OCI-LY3 (cell line): ENCODE measurements at regions not wholly inside any gene's neighbourhood (a gene's known extent, or its start where the extent isn't known, plus 50 kb on each side); places are given as distances from the start of the nearest gene placed in this dataset.

Experiments
- H2AFZ ChIP-seq: fragments of 200-600, 300-600 bp; shearing (Covaris generic); 2 replicates; pipeline ENCODE4 v1.6.0; 2014; ENCODE audit warnings: antibody characterized with exemption, low read depth, low read length
- H3K27ac ChIP-seq: fragments of 200-600, 300-600 bp; sonication (generic); 2 replicates; pipeline ENCODE4 v1.5.1; 2014; ENCODE audit warnings: mild to moderate bottlenecking, low read length, moderate library complexity, mixed read lengths
- H3K27me3 ChIP-seq: fragments of 200-600, 300-600 bp; sonication (generic); 2 replicates; pipeline ENCODE4 v1.6.1; 2014; ENCODE audit warnings: low read depth, low read length, mixed read lengths
- H3K36me3 ChIP-seq: fragments of 200-600, 300-600 bp; sonication (generic); replicated peaks from 2 replicates; pipeline ENCODE3; 2014; ENCODE audit warnings: low read depth, low read length, mixed read lengths
- H3K4me1 ChIP-seq: fragments of 300-600, 200-600 bp; sonication (generic); 2 replicates; pipeline ENCODE4 v1.6.1; 2014; ENCODE audit warnings: low read length, mixed read lengths
- H3K4me2 ChIP-seq: fragments of 200-600, 300-600 bp; sonication (generic); 2 replicates; pipeline ENCODE4 v1.6.1; 2014; ENCODE audit warnings: low read length, mixed read lengths
- H3K4me3 ChIP-seq: fragments of 300-600, 200-600 bp; sonication (generic); 2 replicates; pipeline ENCODE4 v1.5.1; 2014; ENCODE audit warnings: antibody characterized with exemption, mild to moderate bottlenecking, low read length, moderate library complexity
- H3K79me2 ChIP-seq: fragments of 300-600, 200-600 bp; shearing (Covaris generic); 2 replicates; pipeline ENCODE4 v1.6.1; 2014; ENCODE audit warnings: mild to moderate bottlenecking, low read length, mixed read lengths
- H3K9ac ChIP-seq: fragments of 300-600, 200-600 bp; shearing (Covaris generic); 2 replicates; pipeline ENCODE4 v1.6.0; 2014; ENCODE audit warnings: mild to moderate bottlenecking, low read length, moderate library complexity
- H3K9me3 ChIP-seq: fragments of 200-600, 300-600 bp; shearing (Covaris generic); 2 replicates; pipeline ENCODE4 v1.6.1; 2014; ENCODE audit warnings: low read length, mixed read lengths; ENCODE audit not compliant: insufficient read depth
- H4K20me1 ChIP-seq: fragments of 200-600, 300-600 bp; sonication (generic); 2 replicates; pipeline ENCODE4 v1.6.1; 2016; ENCODE audit warnings: low read length, mixed read lengths; ENCODE audit not compliant: insufficient read depth
- CTCF ChIP-seq: fragments of 200-600, 300-600 bp; sonication (generic); IDR thresholded peaks from 2 replicates; pipeline ENCODE4 v1.5.1; 2014; ENCODE audit warnings: antibody characterized with exemption, low read length, low read depth
- EZH2phosphoT487 ChIP-seq: fragments of 200-600 bp; shearing (Covaris generic); IDR thresholded peaks from 2 replicates; pipeline ENCODE4 v1.6.1; 2018; ENCODE audit warnings: antibody characterized with exemption, mixed run types, low read depth

GRCh38 chr1:218809625-218810024, 364.1 kb upstream of the LYPLAL1 start:
- Histone ChIP-seq H3K79me2 (no peaks in the 10 kb centered on the region), H3K4me1 (no peaks in the 10 kb centered on the region), H4K20me1 (no peaks in the 10 kb centered on the region), H2AFZ (no peak overlapping the region), H3K27ac (no peak overlapping the region), H3K9me3 (no peaks in the 10 kb centered on the region), H3K4me3 (no peak overlapping the region), H3K36me3 (no peaks in the 10 kb centered on the region), H3K27me3 (no peaks in the 10 kb centered on the region), H3K4me2 (no peak overlapping the region), H3K9ac (no peak overlapping the region)
- no peak for TF ChIP-seq CTCF
- TF ChIP-seq EZH2phosphoT487: no peak

- H3K4me1 ChIP-seq: no peaks in the 10 kb centered on the region
- H3K4me2 ChIP-seq: no peak overlapping the region
- no peaks in the 10 kb centered on the region for H3K9me3 ChIP-seq
- no peaks in the 10 kb centered on the region for H3K36me3 ChIP-seq
- no peak for TF ChIP-seq CTCF
- no peak for TF ChIP-seq EZH2phosphoT487
- no peak overlapping the region for H3K4me3 ChIP-seq
- no peak overlapping the region for H2AFZ ChIP-seq
- no peak overlapping the region for H3K9ac ChIP-seq
- no peaks in the 10 kb centered on the region for H4K20me1 ChIP-seq
- no peaks in the 10 kb centered on the region for H3K27me3 ChIP-seq
- H3K27ac ChIP-seq: no peak overlapping the region
- H3K79me2 ChIP-seq: no peaks in the 10 kb centered on the region
Observed at GRCh38 chr1:218810306-218810705, 363.4 kb upstream of the LYPLAL1 start.

- H3K79me2 ChIP-seq: no peaks in the 10 kb centered on the region
- no peaks in the 10 kb centered on the region for H3K4me1 ChIP-seq
- no peaks in the 10 kb centered on the region for H3K27me3 ChIP-seq
- H4K20me1 ChIP-seq: no peaks in the 10 kb centered on the region
- no peak overlapping the region for H3K4me2 ChIP-seq
- H3K9me3 ChIP-seq: no peaks in the 10 kb centered on the region
- TF ChIP-seq EZH2phosphoT487 (no peak), CTCF (no peak)
- H3K4me3 ChIP-seq: no peak overlapping the region
- H3K9ac ChIP-seq: no peak overlapping the region
- no peaks in the 10 kb centered on the region for H3K36me3 ChIP-seq
- H2AFZ ChIP-seq: no peak overlapping the region
- no peak overlapping the region for H3K27ac ChIP-seq
Observed at GRCh38 chr1:218811497-218811896, 362.2 kb upstream of the LYPLAL1 start.

- Histone ChIP-seq H3K4me1 (no peaks in the 10 kb centered on the region), H3K27ac (no peak overlapping the region), H3K9me3 (no peaks in the 10 kb centered on the region), H3K4me3 (no peak overlapping the region), H2AFZ (no peak overlapping the region), H3K9ac (no peak overlapping the region), H3K4me2 (no peak overlapping the region), H3K27me3 (no peaks in the 10 kb centered on the region), H3K36me3 (no peaks in the 10 kb centered on the region), H3K79me2 (no peaks in the 10 kb centered on the region), H4K20me1 (no peaks in the 10 kb centered on the region)
- TF ChIP-seq EZH2phosphoT487 (no peak), CTCF (no peak)
Observed at GRCh38 chr1:218812360-218812759, 361.3 kb upstream of the LYPLAL1 start.
